GM12878 (cell line): ENCODE measurements at regions not wholly inside any gene's neighbourhood (a gene's known extent, or its start where the extent isn't known, plus 50 kb on each side); places are given as distances from the start of the nearest gene placed in this dataset.

Source experiments
- CTCF ChIP-seq, 3 experiments: IDR thresholded peaks in 2 of 3; conservative IDR thresholded peaks in 1 of 3; 2 replicates each; pipeline ENCODE4 v1.5.1; 2011; ENCODE audit warnings: low read depth in 3 of 3, low read length in 3 of 3, mild to moderate bottlenecking in 3 of 3, control low read depth in 2 of 3, moderate library complexity in 2 of 3, inconsistent platforms in 1 of 3, mixed read lengths in 1 of 3; ENCODE audit not compliant: control insufficient read depth in 2 of 3, insufficient read depth in 1 of 3; ENCODE audit errors: extremely low read depth in 1 of 3
- DPF2 ChIP-seq: fragments of 450-650 bp; IDR thresholded peaks from 2 replicates; pipeline ENCODE4 v1.6.1; 2017; ENCODE audit warnings: mild to moderate bottlenecking
- ESRRA ChIP-seq: IDR thresholded peaks from 2 replicates; pipeline ENCODE4 v1.6.1; 2012; ENCODE audit warnings: mild to moderate bottlenecking, low read length, improper control_type of control experiment
- POLR2AphosphoS5 ChIP-seq: IDR thresholded peaks from 2 replicates; pipeline ENCODE4 v1.6.1; 2011; ENCODE audit warnings: mild to moderate bottlenecking, low read length, inconsistent platforms
- RAD21 ChIP-seq: IDR thresholded peaks from 2 replicates; pipeline ENCODE4 v1.6.1; 2011; ENCODE audit warnings: mild to moderate bottlenecking, low read depth, low read length, moderate library complexity; ENCODE audit not compliant: insufficient read depth
- RCOR1 ChIP-seq: conservative IDR thresholded peaks from 2 replicates; pipeline ENCODE4 v1.6.1; 2012; ENCODE audit warnings: low read depth, low read length, improper control_type of control experiment
- TAF1 ChIP-seq: IDR thresholded peaks from 2 replicates; pipeline ENCODE4 v1.6.1; 2011; ENCODE audit warnings: mild to moderate bottlenecking, low read depth, low read length, borderline replicate concordance
- ZZZ3 ChIP-seq: IDR thresholded peaks from 2 replicates; pipeline ENCODE4 v1.6.1; 2011; ENCODE audit warnings: low read depth; ENCODE audit not compliant: control insufficient read depth, insufficient read length
- TF ChIP-seq, protein P1 (sequence below): IDR thresholded peaks from 2 replicates; pipeline ENCODE4 v1.6.1; 2011; ENCODE audit warnings: low read depth, low read length, improper control_type of control experiment, borderline replicate concordance
- TF ChIP-seq, protein P2 (sequence below): fragments of 450-650 bp; formaldehyde crosslinking; IDR thresholded peaks from 2 replicates; pipeline ENCODE4 v1.5.0; 2022; ENCODE audit warnings: mild to moderate bottlenecking, missing genetic modification characterization
- TF ChIP-seq, protein P3 (sequence below): IDR thresholded peaks from 2 replicates; pipeline ENCODE4 v1.6.1; 2011; ENCODE audit warnings: low read depth, mild to moderate bottlenecking, low read length, moderate library complexity, borderline replicate concordance; ENCODE audit errors: extremely low read depth
- TF ChIP-seq, protein P4 (sequence below): IDR thresholded peaks from 2 replicates; pipeline ENCODE4 v1.6.1; 2011; ENCODE audit warnings: borderline replicate concordance, low read depth, mild to moderate bottlenecking, moderate library complexity, mixed read lengths, low read length; ENCODE audit not compliant: insufficient read depth; ENCODE audit errors: extremely low read length
- TF ChIP-seq, protein P5 (sequence below): fragments of 450-650 bp; formaldehyde crosslinking; IDR thresholded peaks from 2 replicates; pipeline ENCODE4 v1.4.0; 2022; ENCODE audit warnings: mild to moderate bottlenecking, moderate library complexity

- TF ChIP-seq RAD21 (no peak), DPF2 (no peak), RCOR1 (no peak), ESRRA (no peak), ZZZ3 (no peak), TAF1 (no peak), CTCF (IDR thresholded peaks at IDR 0.05 in 2 of 3, conservative IDR thresholded peaks at IDR 0.05 in 1 of 3; ENCODE audit: control insufficient read depth in 2 of 3, extremely low read depth in 1 of 3, insufficient read depth in 1 of 3, low read depth in 3 of 3, low read length in 3 of 3) (no peak), POLR2AphosphoS5 (no peak)
- TF ChIP-seq, protein P1, sequence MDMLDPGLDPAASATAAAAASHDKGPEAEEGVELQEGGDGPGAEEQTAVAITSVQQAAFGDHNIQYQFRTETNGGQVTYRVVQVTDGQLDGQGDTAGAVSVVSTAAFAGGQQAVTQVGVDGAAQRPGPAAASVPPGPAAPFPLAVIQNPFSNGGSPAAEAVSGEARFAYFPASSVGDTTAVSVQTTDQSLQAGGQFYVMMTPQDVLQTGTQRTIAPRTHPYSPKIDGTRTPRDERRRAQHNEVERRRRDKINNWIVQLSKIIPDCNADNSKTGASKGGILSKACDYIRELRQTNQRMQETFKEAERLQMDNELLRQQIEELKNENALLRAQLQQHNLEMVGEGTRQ: no peak
- TF ChIP-seq, protein P2, sequence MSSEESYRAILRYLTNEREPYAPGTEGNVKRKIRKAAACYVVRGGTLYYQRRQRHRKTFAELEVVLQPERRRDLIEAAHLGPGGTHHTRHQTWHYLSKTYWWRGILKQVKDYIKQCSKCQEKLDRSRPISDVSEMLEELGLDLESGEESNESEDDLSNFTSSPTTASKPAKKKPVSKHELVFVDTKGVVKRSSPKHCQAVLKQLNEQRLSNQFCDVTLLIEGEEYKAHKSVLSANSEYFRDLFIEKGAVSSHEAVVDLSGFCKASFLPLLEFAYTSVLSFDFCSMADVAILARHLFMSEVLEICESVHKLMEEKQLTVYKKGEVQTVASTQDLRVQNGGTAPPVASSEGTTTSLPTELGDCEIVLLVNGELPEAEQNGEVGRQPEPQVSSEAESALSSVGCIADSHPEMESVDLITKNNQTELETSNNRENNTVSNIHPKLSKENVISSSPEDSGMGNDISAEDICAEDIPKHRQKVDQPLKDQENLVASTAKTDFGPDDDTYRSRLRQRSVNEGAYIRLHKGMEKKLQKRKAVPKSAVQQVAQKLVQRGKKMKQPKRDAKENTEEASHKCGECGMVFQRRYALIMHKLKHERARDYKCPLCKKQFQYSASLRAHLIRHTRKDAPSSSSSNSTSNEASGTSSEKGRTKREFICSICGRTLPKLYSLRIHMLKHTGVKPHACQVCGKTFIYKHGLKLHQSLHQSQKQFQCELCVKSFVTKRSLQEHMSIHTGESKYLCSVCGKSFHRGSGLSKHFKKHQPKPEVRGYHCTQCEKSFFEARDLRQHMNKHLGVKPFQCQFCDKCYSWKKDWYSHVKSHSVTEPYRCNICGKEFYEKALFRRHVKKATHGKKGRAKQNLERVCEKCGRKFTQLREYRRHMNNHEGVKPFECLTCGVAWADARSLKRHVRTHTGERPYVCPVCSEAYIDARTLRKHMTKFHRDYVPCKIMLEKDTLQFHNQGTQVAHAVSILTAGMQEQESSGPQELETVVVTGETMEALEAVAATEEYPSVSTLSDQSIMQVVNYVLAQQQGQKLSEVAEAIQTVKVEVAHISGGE: no peak
- TF ChIP-seq, protein P3, sequence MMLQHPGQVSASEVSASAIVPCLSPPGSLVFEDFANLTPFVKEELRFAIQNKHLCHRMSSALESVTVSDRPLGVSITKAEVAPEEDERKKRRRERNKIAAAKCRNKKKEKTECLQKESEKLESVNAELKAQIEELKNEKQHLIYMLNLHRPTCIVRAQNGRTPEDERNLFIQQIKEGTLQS: no peak
- TF ChIP-seq, protein P4, sequence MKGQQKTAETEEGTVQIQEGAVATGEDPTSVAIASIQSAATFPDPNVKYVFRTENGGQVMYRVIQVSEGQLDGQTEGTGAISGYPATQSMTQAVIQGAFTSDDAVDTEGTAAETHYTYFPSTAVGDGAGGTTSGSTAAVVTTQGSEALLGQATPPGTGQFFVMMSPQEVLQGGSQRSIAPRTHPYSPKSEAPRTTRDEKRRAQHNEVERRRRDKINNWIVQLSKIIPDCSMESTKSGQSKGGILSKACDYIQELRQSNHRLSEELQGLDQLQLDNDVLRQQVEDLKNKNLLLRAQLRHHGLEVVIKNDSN: no peak
- TF ChIP-seq, protein P5, sequence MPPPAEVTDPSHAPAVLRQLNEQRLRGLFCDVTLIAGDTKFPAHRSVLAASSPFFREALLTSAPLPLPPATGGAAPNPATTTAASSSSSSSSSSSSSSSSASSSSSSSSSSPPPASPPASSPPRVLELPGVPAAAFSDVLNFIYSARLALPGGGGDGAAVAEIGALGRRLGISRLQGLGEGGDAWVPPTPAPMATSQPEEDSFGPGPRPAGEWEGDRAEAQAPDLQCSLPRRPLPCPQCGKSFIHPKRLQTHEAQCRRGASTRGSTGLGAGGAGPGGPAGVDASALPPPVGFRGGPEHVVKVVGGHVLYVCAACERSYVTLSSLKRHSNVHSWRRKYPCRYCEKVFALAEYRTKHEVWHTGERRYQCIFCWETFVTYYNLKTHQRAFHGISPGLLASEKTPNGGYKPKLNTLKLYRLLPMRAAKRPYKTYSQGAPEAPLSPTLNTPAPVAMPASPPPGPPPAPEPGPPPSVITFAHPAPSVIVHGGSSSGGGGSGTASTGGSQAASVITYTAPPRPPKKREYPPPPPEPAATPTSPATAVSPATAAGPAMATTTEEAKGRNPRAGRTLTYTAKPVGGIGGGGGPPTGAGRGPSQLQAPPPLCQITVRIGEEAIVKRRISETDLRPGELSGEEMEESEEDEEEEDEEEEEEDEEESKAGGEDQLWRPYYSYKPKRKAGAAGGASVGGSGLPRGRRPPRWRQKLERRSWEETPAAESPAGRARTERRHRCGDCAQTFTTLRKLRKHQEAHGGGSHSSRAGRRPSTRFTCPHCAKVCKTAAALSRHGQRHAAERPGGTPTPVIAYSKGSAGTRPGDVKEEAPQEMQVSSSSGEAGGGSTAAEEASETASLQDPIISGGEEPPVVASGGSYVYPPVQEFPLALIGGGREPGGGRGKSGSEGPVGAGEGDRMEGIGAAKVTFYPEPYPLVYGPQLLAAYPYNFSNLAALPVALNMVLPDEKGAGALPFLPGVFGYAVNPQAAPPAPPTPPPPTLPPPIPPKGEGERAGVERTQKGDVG (CRISPR knock-in tag): no peak
These were observed 106.2 kb upstream of the GPR141 start for GRCh38 chr7:37577412-37577811.
